ENCODE measurements at regions not wholly inside any gene's neighbourhood (a gene's known extent, or its start where the extent isn't known, plus 50 kb on each side); places are given as distances from the start of the nearest gene placed in this dataset.

DNA sequence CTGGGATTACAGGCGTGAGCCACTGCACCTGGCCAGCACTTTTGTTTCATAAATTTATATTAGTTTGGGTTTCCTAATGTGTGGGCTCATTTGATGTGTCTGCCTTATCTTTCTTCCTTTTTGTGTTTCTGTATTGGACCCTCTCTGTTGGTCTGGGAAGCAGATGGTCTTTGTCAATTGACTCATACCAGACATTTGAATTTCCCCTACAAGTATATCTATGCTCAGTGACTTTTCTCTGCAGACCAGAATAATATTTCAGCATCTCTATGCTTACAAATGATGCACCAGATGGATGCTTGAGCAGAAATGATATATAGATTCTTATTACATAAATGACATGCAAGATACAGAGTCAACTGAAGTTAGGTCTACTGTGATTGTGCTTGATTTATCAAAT lies 329.9 kb upstream of the SLCO3A1 start:
- DNase-seq, result no peak

DNA sequence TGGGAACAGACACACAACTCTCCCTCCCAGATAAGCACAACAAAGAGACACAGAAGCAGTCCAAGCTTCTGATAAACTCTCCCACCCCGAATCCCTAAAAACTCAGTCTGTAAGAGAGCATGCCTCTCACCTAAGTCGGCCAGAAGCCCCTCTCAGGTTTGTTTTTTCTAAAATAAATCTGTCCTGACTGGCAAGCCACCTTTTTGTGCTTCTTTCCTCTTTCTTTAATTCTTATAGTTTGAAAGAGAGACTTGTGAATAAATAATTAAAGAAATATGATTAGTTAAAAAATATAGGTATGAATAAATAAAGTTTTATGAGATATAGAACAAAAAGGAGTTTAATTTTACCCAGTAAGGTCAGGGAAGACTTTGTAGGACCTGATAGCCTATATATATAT lies 329.0 kb upstream of the SLCO3A1 start:
- no peak for DNase-seq

DNA sequence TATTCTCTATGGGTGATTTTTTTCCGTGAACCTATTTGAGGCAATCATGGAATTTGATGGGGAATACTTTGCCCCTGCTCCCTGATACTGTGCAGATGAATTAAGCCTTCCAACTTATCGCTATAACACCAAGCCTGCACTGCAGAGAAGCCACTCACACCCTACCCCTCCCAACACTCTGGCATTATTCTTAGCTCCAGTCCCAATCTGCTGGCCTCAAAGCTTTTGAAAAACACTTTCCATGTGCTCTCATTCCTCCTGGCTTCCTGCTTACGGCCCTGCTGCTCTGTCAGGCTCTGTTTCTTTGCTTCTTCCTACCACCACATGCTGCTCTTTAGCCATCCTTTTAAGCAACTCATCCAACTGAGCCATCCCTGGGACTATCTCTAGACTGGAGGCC lies 327.8 kb upstream of the SLCO3A1 start:
- DNase-seq, result no peak

DNA sequence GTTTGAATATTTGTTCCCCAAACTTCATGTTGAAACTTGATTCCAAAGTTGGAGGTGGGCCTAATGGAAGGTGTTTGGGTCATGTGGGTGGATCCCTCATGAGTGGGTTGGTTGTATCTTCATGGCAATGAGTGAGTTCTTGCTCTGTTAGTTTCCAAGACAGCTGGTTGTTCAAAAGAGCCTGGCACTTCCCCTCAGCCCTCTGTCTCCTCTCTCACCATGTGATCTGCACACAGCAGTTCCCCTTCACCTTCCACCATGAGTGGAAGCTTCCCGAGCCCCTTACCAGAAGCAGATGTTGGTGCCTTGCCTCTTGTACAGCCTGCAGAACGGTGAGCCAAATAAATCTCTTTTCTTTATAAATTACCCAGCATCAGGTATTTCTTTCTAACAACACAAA lies 327.1 kb upstream of the SLCO3A1 start:
- no peak for DNase-seq

DNA sequence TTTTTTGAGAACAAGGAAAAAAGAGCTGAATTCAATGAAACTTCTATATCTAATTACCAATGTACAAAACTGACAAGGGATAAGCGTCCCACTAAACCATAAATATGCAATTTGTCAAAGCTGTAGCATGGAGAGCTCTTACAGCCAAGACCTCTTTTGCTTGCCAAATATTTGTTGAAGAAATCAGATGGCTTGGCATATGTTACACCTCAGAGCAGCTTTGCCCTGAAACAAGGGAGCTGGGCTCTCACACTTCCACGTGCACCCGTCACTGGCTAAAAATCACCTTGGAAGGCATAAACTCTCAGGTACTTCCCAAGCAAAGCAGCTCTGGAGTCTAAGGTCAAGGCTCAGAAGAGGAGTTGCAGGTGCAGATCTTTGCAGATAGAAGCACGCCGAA lies 324.7 kb upstream of the SLCO3A1 start:
- no peak for DNase-seq

DNA sequence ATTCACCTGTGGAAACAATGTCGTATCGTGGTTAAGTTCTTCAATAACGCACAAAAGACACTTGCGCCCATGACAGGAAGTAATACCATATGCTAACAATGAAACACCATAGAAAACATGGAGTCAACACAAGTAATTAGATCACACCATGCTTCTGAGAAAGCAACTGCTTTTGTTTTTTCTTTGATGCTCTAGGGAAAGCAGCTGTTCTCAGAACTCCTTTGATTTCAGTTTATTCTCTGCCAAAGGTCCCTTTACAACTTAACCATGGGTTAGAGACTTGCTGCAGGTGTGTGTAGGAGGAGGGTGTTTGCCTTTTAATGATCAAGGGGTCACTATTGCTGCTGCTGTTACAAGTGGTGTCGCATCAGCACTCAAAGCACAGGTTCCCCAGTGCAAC lies 324.0 kb upstream of the SLCO3A1 start:
- DNase-seq, result no peak

DNA sequence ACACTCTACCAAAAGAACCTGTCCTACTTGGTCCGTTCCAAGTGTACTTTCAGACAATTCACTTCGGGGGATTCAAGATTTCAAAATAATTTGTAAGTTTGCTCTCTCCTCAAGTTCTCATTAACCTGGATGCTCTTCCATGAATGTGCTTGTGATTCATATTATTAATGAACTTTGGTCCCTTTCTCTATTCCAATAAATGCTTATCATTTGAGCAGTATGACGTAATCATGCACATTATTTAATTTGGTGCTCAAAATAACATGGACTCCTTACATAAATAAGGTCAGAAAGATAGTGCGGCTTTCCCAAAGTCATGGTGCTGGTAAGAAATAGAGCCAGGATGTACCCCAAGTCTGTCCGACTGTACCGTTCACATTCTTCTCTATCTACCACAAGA lies 323.2 kb upstream of the SLCO3A1 start:
- DNase-seq, result no peak

DNA sequence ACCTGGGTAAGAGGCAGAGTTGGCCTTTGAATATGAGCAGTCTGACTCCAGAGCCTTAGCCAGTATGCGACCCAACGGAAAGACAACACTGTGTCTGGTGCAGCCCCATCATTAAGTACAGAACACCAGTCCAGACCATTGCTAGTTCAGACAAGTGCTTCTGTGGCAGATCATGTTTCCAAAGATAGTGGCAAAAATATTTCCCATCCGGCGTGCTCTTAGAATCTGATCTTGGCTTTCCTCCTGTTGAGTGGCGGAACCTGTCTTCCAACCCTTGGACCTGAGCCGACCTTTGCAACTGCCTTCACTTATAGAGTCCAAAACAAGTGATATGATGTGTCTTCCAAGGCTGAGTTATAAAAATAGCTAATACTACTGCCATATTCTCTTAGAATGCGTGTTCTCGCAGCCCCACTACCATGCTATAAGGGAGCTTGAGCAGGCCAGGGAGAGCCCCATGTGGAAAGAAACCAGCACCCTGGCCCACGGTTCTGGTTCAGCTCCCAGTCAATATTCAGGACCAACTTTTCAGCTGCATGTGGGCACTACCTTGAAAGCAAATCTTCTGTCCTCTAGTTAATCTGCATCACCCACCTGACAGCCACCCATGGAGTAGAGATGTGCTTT lies 322.4 kb upstream of the SLCO3A1 start:
- no peak for DNase-seq

DNA sequence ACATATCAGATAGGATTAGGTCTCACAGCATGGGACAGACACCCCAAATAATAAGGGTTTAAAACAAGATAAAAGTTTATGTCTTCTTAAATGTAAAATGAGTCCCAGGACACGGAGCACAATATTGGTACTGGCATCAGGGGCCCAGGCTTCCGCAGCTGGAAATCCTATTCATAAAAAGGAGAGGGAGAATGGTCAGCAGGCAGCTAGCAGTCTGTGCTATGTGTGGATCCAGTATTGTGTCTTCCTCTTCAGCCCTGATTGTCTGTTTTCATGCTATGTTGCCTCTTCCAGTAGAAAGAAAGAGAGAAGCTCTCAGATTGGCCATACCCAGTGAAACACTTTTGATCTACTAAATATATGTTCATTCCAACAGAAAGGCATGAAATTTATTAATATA lies 319.3 kb upstream of the SLCO3A1 start:
- DNase-seq, result no peak

DNA sequence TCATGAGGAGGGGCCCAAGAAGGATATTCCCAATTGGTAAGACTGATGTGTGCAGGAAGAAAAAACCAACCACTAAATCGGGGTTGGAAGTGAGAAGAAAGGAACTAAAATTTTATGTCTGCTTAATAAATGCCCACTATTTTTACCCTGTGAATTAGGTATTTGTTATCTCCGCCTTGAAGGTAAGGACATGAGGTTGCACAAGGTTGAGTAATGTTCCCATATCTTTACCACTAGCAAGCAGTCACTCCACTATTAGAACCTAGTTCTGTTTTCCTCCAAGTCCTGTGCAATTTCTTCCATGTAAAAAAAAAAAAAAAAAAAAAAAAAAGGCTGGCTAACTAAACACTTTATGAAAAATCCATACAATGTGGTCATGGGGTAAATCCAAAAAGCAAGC lies 318.5 kb upstream of the SLCO3A1 start:
- no peak for DNase-seq

DNA sequence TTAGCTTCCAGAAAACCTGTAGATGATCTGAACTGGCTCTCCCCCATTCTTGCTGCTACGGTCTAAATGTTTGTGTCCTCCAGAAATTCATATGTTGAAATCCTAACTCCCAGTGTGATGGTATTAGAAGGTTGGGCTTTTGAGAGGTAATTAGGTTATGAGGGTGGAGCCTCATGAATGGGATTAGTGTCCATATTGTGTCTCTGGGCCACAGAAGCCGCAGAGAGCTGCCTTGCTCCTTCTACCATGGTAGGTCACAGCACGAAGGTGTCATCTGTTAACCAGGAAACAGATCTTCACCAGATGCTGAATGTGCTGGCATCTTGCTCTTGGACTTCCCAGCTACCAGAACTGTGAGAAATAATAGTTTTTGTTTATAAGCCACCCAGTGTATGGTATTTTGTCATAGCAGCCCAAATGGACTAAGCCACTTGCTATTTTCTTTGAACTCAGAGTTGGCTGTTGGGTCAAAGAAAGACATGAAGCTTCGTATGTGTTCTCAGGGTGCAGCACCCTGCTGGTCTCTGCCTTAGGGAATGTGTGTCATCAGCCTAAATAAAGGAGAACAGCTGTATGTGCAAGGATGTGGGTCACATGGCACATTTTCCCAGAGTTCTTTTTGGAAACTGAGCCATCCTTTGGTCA lies 317.5 kb upstream of the SLCO3A1 start:
- DNase-seq, result no peak

DNA sequence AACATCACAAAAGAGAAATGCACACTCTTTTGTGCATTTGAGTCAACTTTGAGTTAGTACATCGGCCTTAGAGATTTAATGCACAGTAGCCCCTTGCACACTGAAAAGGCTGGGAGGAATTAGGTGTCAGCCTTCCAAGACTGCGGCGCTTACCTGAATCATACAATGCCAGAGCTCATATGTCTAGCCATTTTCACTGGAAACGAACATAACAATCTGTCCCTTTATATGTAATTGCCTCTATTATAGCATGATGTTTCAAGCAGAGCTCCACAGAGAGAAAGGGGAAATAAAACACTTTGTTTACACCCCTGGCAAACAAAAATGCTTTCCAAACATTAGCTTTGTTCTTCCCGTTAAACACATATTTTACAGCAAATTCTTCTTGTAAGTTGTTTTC lies 315.7 kb upstream of the SLCO3A1 start:
- peak; percentile 22 for DNase-seq

DNA sequence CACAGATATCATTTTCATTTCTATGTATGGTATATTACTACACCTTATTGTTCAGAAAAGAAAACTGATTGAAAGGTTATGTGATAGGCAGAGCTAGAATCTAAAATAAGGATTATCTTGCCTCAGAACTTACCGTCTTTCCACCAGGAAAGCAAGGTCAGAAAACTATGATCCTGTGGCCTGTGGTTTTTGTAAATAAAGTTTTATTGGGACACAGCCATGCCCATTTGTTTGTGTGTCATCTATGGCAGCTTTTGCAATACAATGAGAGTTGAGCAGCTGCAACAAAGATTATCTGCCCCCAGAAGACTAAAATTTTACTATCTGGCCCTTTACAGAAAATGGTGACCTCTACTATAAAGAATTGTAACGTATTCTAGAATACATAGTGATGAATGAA lies 314.7 kb upstream of the SLCO3A1 start:
- DNase-seq, result no peak

DNA sequence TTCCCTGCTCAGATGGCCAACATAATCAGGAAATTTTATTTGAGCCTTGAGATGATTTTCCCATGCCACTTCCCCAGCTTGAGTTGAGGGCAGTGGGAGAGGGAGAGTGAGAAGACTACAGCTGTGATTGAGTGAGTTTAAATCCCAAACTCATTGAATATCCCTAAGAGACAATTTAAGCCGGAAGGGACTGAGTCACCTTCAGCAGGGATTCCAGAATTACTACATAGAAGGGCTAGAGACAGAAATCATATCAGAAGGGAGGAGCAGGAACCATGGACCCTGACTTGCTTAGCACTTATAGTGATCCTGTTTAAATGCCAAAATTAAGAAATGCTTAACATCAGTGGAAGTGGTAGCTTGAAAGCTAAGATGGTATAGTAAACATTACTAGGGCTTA lies 312.2 kb upstream of the SLCO3A1 start:
- DNase-seq, result no peak

DNA sequence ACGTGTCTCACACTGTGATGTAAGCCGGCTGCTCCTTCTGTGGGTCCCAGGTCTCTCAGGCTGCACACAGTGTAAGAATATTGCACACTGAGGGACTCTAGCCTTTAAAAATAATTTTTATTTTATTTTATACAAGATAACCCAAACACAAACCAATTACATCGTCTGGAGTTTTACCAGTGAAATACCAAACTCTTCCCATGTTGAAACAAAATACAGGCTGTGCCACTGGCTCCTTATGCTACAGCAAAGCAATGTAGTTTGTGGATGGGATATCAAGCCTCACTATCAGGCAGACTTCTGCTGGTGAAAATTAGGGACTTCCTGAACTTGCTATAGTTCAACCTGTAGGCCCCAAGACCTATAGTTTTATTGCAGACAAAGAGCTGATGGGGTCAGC lies 311.3 kb upstream of the SLCO3A1 start:
- no peak for DNase-seq

DNA sequence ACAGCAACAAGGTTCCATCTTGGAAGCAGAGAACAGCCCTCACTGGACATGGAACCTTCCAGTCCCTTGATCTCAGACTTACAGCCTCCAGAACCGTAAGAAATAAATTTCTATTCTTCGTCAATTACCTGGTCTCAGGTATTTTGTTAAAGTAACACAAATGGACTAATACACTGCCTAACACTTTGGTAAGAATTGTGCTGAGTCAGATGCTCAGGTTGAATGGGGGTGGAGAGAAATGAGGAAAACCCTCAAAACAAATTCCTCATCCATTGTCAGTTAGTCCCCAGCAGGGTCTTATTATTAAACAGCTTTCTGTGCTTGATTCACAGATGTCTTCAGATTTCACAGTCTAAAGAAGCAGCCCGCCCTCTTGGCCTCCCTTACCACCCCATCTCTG lies 306.2 kb upstream of the SLCO3A1 start:
- no peak for DNase-seq

DNA sequence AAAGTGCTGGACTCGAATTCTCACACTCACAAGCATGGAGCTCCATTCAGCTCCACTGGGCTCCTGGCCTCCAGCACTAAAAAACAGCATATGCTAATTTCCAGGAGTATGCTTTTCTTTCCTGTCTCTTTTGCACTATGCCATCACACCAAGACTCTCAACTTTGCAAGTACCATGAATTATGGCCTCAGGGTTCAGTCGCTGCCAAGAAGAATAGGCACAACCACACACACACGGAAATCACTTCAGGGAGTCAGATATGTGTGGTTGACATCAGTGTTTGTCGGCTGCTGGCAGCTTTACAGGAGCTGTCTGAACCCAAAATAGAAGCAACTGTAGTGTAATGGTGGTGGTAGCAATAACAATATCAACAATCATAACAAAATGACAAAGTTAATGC lies 305.0 kb upstream of the SLCO3A1 start:
- no peak for DNase-seq

DNA sequence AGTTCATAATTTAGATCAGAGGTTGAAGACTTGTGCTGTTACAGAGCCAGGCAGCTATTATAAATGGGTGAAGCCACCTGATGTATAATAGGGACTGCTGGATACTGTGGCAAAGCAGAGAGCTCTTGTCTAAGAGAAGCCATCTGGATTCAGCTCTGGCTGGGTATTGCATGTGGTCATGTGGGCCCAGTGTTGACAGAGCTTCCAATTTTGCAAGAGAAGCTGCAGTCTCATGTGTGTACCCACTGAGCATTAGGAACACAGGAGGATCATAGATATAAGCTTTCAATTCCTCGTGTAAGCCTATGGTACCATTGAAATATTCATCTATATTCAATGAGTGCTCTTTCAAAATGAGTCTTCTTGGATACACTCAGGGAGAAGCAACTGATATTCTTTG lies 303.9 kb upstream of the SLCO3A1 start:
- DNase-seq, result no peak

DNA sequence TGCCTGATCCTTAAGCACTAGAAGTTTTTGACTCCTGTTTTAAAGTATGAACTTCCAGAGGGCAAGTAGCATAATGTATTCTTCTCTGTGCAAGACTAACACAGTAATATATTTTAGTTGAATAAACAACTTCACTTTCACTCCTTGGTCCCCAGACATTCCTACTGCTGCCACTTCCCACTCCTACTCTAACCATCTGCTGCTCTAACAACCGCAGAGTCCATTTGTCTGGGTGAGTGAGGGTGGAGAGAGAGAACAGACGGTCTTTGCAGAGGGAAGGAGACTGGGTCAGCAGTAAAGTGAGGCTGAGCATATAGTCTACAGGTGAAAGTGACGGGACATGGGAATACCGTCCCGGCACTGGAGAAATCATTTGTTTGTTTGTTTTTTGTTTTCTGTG lies 301.0 kb upstream of the SLCO3A1 start:
- DNase-seq, result peak; percentile 32

DNA sequence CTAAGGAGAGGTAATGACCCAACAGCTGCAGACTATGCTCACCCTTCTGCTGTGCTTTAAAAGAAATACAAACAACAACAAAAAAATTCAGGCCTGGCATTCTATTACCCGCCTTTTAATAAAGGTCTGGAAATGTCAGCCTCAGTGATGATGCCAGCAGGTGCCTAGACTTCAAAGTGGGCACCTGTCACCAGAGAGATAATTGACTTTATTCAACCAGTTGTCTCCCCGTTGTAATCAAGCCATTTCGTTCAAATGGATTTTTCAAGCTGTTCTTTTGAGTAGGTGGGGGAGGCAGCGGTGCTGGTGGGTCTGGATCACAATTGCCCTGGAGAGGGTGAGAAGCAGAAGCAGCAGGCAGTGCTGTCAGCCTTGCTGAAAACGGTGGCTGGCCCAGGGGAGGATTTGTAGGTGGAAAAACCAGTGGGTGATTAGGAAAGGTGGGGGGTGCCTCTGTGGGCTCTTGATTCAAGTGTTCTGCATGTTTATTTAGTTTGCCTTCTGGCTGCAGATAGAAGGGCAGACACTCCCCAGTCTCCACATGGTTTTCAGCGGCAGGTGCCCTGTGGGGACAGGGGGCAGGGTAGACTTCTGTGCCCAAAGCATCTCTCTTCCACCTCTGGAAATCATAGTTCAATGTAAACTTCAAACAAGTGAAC lies 300.2 kb upstream of the SLCO3A1 start:
- DNase-seq, result peak; percentile 97

DNA sequence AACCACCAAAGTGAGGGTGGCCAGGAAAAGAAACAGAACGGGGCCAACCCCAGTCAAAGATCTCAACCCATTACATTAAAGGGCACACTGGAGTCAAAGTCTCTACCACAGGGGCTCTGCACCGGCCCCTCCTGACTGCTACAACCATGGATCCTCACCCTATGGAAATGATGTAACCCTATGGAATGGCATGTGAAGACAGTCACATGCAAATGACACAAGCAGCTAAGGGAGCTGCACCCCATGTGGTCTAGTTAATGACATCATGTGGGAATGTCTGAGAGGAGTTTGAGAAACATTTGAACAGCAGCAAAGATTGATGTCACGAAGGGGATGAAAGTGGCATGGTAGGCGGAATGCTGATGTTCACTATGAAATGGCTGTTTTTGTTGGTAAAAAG lies 298.2 kb upstream of the SLCO3A1 start:
- DNase-seq, result no peak

DNA sequence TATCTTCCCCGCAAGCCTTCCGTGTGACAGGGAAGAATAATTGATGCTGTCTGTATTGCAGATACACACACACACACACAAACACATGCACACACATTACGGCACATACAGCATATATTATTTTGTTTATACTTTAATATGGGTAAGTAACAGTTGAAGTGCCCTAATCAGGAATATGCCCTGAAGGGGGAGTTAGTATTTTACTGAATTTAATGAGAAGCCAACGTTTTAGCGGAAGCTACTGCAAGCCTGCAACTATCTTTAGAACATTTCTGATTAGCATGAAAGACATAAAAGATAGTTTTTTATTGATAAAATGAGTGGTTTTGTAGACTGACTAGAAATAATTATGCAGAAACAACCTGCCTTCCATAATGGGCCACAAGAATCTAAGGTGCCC lies 296.6 kb upstream of the SLCO3A1 start:
- no peak for DNase-seq

DNA sequence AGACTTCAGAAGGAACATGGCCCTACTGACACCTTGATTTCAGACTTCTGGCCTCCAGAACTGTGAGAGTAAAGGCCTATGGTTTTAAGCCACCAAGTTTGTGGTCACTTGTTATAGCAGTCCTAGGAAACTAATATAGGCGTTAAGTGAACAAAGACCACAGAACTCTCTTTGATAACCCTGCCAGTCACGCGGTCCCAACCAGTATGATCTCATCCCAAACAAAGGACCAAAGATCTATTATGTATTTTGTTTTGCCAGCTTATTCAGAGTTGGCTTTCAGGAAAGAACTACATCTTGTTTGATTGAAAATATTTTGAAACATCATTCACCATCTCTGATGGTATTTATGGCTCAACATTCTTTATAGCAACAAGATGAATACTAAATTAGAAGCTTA lies 294.4 kb upstream of the SLCO3A1 start:
- DNase-seq, result no peak

DNA sequence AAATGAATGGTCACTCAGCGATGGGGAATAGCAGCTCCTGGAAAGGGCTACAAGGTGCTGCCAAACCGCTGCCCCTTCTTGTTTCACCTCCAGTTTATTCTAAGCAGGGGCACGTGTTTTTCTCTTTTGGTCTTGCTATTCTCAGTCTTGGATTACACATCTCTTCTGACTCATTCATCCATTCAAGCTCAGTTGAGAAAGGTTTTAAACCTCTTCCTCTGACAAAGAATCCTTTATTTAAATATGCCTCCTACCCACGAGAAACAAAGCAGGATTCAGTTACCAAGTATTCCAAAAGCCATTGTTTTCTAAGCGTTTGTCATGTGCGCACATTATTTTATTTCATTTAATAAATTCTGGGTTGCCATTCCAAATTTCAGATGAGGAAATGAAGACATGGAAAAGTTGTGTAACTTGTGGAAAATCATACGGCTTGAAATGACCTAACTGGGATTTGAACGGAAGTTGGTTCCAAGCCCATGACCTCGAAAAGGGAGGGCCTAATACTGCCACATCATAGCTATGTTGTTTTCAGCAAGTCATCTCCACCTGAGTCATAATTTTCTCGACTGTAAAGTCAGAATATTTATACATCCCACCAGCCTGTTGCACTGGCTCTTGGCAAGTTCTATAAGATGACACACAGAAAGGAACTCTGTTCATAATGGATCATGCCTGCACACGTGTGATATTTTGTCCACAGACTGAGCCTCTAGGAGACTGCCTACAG lies 292.0 kb upstream of the SLCO3A1 start:
- no peak for DNase-seq
